Iris pigment epithelial cell (primary cell): ENCODE measurements at regions not wholly inside any gene's neighbourhood (a gene's known extent, or its start where the extent isn't known, plus 50 kb on each side); places are given as distances from the start of the nearest gene placed in this dataset.

Experiments used
- DNase-seq: peaks from one replicate; pipeline ENCODE4 v3.0.0-alpha.2; 2011; ENCODE audit warnings: low read depth

DNA sequence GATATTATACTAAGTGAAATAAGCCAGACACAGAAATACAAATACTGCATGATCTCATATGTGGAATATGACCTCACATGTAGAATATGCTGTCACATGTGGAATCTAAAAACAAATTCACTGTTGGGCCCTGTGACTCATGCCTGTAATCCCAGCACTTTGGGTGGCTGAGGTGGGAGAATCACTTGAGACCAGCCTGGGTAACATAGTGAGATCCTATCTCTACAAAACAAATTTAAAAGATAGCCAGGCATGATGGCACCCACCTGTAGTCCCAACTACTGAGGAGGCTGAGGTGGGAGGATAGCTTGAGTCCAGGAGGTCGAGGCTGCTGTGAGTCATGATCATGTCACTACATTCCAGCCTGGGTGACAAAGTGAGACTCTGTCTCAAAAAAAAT, 160.3 kb downstream of the PTEN start:
- DNase-seq: no peak

DNA sequence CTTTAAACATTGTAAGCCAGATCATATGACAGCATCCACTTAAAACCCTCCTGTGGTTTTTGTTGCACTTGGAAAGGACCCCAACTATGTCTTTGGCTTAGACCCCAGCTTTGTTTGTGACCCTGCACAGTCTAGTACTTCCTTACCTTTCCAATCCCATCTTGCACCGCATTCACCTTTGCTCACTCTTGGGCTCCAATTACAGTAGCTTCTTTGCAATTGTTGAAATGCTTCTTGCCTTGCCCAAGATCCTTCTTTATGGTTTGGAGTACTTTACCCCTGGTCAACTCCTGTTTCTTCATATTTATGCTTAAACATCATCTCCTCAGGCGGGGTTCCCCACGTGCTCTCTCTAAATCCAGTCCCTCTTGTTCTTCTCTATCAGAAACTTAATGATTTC, 162.6 kb downstream of the PTEN start:
- no peak for DNase-seq

DNA sequence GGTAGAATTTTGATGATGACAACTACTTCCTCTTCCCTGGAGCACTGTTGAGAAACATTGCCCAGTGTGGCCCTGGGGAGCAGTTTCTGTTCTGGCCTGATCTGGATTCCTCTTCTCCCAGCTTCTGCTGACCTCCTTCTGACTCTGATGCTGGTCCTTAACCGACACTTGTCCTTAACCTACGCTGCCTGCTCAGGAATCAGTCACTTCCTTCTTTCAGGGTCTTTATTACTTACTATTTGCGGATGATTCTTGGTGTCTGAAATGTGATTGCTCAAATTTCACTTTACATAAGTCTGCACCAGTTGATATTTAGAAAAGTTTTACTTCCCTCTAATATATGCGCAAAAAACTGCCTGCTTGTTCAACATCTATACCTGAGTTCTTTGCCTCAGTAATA, 164.1 kb downstream of the PTEN start:
- DNase-seq: no peak

DNA sequence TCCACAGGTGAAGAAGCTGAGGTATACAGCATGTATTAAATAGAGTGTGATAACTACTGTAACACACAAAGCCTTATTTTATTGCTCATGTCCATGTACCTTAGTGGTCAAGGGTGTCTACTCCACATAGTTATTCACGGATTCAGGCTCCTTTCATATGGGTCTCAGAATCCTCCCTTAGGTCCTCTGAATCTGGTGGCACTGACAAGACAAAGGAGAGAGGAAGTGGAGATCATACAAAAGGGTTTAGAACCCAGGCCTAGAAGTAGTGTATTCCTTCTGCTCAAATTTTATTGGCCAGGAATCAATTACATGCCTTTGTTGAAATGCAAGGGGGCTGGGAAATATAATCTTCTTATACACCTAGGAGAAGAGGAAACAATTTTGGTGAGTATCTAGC, 164.6 kb downstream of the PTEN start:
- no peak for DNase-seq

DNA sequence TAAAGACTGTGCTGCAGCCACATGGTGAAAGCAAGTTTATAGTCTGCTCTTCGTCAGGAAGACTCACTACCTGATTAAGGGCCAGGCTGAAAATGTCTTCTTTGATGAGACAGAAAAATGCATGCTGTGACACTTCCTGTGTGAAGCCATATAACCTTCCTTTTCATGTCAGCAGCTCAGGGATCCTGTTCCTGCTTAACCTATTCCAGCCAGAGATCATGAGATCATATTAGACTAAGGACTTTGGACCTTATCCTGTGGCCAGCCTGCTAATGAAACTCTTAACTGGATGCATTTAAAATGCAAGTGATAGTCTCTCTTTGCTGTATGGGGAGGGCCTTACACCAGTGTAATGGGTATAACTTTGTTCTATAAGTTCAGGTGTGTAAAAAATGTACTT, 165.2 kb downstream of the PTEN start:
- DNase-seq: no peak

DNA sequence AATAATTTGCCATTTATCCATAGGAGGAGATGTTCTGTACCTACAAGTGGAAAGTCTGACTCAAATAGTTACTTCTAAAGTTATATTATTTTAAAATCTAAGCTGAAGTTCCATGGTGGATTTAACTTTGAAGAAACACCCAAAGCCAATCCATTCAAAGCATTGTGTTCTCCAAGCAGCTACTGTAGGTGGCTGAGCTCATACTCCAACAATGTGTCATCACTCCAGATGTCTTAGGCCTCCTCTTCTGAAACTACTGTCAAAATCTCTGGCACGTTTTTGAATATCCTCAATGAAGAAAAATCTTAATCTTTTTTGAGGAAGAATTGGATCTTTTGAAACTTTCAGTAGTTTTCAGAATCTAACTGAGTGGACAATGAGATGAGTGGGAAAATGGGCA, 169.1 kb downstream of the PTEN start:
- DNase-seq: peak; percentile 84

DNA sequence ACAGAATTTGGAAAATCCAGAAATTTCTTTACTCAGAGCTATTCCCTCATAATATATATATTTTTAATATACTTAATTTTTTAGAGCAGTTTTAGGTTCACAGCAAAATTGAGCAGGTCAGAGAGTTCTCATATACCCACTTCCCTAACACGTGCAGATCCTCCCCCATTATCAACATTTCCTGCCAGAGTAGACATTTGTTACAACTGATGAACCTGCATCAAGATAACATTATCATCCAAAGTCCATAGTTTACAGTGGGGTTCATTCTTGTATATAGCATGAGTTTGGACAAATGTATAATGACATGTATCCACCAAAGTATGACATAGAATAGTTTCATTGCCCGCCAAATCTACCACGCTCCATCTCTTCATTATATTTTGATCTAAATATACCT, 170.0 kb downstream of the PTEN start:
- DNase-seq: no peak

DNA sequence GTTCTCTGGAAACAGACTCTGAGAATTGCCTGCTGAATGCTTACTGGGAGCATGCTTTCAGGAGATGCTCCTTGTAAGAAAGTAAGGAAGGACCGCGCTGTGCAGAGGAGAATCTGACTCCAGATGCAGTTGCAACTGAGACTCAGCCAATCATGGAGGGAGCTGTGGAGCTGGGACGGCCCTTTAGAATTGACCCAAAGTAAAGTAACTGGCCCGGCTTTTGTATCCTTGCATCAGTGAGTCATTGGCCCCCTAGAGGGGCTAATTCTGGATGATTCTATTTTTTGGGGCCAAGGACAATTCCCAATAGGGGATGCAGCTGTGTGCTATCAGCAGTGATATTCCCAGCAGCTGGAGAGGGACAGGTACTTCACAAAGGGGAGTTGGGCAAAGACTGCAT, 170.4 kb downstream of the PTEN start:
- no peak for DNase-seq

DNA sequence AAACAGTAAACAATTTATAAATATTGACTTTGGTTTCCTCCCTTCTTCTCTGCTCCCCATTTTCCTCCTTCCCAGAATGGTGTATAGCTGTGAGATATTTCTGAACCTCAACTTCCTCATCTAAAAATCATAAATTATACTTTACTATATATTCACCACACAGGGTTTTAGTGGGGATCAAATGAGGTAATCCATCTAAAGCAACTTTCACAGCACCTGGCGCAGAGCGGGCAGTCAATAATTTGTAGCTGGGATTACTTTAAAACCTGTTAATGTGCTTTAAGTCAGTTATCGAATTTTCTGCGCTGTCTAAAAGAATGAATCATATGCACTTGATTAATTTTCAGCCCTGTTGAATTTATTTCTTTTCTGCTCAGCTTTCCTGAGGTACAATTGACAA, 172.7 kb downstream of the PTEN start:
- no peak for DNase-seq

DNA sequence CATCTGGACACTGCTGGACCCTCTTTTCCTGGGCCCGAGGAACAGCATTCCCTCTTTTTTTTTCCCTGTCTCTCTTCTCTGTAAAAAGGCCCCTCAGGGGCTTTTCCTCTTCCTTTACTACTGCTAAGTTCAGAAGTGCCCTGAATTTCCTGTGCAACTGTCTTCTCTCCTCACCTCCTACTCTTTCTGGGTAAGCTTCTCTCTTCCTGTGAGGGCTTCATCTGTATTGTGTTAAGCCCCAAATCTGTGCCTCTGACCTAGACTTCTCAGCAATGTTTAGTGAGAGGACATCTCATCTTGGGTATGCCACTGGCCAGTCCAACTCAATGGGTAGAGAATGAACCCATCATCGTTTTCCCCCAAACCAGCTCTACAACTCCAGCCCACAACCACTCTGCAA, 174.2 kb downstream of the PTEN start:
- DNase-seq: no peak

DNA sequence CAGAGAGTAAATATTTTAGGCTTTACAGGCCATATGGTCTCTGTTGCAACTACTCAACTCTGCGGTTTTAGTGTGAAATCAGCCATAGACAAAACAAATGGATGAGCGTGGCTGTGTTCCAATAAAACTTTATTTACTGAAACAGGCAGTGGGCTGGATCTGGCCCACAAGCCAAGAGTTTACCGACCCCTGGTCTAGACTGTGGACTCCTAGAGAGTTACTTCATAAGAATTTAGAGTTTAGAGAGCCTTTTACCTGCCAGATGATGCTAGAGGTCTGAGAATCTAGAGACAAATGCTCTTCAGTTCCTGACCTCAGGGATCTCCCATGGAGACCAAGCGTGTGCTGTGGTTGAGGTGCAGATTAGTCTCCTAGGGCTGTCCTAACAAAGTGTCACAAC, 174.8 kb downstream of the PTEN start:
- DNase-seq: peak; percentile 94

DNA sequence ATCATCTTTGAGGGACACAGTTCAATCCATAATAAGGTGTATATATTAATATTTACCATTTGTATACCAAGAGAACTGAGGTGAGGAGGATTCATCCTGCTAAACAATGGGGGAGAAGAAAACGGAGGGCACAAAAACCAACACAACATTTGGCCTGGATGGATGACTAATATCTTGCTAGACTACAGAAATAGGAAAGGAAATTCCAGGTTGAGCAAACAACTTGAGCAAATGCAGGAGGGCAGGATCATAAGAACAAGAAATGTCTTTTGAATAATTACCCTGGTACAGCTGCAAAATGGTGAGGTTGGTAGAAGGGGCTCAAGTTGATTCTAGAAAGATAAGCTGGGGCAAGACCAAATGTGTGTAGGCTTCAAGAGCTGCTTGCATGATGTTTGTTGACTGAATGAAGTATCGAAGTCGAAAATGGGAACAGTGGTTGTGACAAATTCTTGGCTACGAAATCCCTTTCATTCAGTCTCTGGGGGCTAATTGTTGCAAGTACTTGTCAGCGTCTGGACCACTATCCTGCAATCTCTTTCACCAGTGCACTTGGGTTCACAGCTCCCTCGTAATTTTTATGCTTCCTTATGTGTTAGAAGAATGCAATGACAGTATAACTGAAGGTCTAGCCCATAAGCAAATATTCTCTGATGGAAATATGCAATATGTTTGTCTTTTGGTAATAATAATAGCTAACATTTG, 176.2 kb downstream of the PTEN start:
- peak; percentile 76 for DNase-seq

DNA sequence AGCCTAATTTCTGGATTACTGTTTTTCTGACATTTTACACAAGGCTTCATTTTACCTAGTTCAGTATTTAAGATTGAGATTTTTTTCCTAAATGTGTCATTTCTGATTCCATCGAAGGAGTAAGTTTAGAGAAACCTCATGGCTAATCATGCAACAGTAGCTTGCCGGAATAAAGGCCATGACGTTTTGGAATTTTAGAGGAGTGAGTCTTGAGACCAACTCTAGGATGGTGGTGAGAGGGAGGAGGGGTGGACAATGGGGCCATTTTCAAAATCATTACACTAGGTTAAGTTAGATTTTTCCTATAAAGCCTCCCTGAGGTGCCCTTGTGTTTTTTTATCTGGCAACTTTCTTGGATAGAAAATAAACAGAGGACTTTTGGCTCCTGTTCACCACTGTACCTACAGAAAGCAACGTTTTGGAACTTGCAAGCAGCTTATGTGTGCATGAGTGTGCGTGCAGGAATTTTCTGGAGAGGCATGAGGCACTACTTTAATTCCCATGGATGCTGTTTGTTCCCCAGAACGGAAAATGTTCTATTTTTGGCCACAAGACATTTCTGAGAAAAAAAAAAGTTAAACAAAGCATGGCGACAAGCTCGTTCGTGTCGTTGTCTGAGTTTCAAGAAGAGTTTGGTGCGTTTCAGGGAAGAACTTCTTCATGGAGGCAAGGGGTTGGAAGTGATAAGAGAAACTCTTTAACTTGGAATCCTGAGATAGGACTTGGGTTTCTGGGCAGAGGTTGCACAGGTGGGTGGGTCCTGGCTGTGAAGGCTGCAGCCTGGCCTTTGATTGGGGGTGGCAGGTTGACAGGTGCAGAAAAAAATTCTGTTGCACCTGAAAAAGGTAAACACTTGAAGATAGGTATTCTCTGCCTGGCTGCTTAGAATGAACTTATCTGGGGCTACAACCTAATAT, 178.1 kb downstream of the PTEN start:
- DNase-seq: no peak

DNA sequence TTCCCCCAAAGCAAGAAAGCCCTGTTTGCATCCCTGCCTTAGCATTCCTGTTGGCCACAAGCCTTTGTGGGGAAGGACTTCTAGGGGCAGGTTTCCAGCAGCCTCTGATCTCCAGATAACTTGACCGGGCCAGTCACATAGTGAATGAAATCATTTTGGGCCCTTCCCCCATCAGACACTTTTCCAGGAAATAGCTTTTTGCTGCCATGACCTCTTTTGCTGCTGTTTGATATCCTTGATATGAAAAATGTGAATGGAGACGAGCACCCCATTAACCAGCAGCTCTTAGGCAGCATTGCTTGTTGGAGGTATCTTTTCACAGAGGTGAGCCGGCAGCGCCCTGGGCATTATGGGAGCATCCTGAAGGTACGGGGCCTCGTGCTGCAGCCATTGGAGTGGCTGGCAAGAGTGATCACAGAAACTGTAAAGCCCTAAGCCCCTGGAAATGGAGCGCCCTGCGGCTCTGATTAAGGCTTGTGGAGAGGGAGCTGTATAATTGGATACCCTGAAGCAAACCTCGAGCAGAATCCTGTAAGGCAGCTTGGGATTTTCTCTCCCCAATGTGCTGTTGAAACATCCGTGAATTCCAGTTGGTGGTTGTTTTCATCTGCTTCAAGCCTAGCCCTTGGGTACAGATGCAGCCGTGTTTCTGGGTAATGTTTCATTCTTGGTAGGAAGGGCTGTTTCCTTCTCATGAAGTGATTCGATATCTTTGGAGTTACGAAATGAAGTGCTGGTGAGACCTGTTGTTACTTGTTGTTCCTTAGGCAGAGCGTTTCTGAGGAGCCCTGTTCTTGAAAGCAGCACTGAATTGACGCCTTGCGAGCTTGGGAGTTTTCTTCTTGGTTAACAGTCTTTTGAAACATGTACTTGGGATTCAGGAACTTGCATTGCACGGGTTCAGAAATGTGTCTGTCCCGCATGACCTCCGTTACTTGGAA, 179.0 kb downstream of the PTEN start:
- peak; percentile 84 for DNase-seq

DNA sequence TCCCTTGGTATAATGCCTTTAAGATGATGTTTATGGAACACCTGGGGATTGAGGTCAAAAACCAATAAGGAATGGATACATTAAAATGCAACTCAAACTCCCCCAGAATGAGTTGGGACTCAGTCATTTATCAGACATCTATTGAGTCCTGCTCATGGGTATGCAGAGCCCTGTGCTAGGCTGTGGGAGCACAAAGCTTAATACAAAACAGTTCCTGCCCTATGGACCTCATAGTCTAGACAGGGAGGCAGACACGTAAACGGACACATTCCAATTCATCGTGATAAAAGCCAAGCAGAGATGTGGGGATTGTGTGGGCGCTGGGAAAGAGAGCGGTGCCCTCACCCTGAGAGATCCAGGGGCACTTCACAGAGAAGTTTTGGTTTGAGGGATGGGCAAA, 181.7 kb downstream of the PTEN start:
- DNase-seq: peak; percentile 45

DNA sequence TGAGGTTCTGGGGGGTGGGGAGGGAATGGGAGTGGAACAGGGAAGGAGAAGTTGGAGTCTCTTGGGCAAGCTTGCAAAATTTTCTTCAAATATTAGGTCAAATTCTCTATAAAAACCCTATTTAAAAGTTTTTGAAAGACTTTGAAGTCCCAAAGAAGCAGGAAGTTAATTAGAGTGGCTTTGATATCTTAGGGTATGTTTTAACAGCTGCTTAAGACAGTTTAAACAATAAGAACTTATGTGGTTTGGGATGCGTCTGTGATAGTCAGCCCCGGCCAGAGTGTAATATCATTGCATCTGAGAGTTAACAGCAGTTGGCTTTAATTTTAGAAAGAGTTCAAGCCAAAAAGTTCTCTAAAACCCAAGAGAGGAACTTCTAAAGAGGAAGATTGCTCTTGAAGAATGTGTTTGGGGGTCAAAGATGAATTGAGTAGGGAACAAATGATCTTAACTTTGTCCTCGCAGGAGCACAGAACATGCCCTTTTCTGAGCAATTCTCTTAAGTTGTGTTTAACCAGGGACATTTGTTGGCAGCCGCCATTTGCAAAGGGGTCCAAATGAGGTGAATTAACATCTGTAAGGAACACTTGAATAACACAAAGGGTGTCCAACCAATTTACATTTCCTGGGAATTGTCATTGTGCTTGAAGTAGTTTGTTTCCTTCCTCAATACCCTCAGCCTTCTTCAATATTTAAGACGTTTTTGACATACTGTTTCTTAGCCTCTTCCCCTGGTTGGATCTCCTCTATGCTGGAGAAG, 182.4 kb downstream of the PTEN start:
- DNase-seq: no peak

DNA sequence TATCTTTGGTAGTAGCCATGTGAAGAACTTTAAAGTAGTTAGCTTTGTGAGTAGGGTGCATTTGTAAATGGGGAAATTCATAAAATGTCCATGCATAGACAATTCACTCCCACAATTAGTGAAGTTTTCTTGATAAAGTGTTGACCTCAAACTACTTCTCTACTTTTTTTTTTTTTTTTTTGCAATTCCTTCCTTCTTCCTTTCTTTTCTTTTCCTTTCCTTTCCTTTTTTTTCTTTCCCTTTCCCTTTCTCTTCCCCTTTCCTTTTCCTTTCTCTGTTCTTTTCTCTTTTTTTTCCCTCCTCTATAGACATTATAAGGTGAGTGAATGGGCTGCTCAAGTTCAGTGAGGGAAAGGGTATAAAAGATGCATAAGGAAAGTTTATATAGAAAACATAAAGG, 184.2 kb downstream of the PTEN start:
- DNase-seq: no peak

DNA sequence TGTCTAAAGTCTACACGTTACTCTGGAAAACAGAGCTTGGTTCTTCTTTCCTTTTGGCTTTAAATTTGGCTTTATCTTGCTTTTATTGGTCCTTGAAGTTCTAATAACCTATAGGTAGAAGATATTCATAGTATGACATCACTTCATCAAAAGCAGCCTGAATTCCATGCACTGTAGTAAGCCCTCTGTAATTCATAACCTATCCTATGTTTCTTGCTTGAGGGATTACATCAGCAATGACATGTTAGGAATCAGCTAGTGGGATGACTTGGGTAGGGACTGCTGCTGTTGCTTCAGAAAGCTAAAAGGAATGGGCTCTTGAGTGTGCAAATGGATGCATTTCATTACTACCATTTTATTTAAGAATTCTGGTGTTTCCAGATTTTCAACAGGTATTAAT, 184.9 kb downstream of the PTEN start:
- no peak for DNase-seq

DNA sequence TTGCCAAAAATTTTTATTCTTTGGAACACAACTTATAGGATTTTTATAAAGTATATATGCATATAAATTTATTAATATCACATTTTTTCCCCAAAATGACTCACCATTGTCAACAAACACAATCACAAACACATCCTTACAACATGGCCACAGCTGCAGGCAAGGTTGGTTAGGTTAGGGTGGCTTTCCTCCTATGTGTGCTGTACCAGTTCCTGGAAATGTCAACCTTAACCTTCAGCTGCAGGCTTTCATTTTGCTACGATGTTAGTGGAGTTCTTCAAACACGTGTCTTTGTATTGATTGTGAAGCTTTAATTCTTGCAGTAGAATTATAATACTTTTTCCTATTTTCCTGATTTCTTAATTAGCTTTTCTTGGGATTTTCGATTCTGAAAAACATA, 185.8 kb downstream of the PTEN start:
- DNase-seq: no peak

DNA sequence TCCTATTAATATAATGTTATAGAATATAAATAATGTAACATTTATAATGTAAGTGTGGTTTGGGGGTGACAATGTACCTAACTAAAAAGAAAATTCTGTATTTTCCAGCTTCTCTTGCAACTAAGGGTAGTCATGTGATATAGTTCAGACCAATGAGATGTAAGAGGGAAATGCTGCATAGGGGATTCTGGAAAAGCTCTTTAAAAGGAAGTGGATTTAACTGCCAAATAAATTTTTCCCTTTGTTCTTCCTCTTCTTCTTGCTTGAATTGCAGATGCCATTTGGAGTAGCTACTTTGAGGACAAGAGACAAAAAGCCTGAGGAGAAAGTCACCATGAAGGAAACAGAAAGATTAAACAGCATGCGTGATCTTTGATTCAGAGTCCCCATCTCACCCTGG, 194.3 kb downstream of the PTEN start:
- DNase-seq: no peak

DNA sequence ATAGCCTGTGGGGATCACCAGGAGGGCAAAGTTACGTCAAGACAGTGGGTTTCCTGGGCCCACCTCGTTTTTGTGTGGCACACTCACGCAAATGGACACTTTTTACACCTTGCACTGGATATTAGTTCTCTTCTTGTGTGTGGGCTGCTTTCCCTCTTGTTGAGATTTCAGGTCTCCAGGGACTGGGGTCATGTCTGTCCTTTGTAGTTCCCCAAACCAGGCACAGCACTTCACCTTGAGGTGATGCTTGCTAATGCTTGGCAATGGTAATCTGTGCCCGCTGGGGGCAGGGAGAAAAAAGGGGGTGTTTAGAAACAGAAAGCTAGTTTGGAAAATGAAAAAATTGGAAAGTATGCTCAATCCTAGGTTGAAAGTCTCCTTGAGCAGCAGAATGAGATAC, 195.3 kb downstream of the PTEN start:
- no peak for DNase-seq

DNA sequence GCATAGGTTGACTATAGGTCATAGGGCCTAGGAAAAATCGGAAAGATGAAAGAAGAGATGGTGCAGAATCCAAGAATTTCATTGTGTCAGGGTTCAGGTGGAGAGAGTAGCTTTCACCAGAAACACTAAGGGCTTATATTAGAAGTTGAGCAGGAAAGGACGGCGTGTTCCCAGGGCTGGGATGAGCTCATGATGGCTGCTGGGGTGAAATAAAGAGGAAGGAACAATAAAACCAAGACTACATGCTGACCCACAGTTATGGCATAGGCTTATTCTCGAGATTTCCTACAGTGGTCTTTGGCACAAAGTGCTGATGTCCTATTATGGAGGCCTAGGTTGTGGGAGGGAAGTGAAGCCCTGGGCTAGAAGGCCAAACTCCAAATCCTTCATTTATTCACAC, 195.8 kb downstream of the PTEN start:
- DNase-seq: no peak
